Neural cell (in vitro differentiated cells): ENCODE measurements at regions not wholly inside any gene's neighbourhood (a gene's known extent, or its start where the extent isn't known, plus 50 kb on each side); places are given as distances from the start of the nearest gene placed in this dataset.

ENCODE experiments used
- H2AFZ ChIP-seq: fragments of 200-600, 300-800 bp; sonication (generic), shearing (Covaris generic); 2 replicates; pipeline ENCODE4 v1.6.0; 2014; ENCODE audit warnings: low read depth, mild to moderate bottlenecking, antibody characterized with exemption, low read length, moderate library complexity
- H3F3A ChIP-seq: fragments of 200-600 bp; shearing (Covaris generic); 2 replicates; pipeline ENCODE4 v1.6.1; 2016; ENCODE audit warnings: mild to moderate bottlenecking, moderate library complexity, mixed read lengths, antibody characterized with exemption, low read length; ENCODE audit not compliant: insufficient read depth, poor library complexity, severe bottlenecking
- H3K27ac ChIP-seq: fragments of 200-600, 300-800 bp; sonication (generic), shearing (Covaris generic); 2 replicates; pipeline ENCODE4 v1.5.1; 2014; ENCODE audit warnings: mild to moderate bottlenecking, low read length, moderate library complexity
- H3K27me3 ChIP-seq: fragments of 300-800, 200-600 bp; sonication (generic), shearing (Covaris generic); 2 replicates; pipeline ENCODE4 v1.6.0; 2014; ENCODE audit warnings: mild to moderate bottlenecking, low read depth, low read length, moderate library complexity; ENCODE audit not compliant: insufficient read depth
- H3K36me3 ChIP-seq: fragments of 300-800, 200-600 bp; sonication (generic), shearing (Covaris generic); 2 replicates; pipeline ENCODE4 v1.5.1; 2014; ENCODE audit warnings: mild to moderate bottlenecking, antibody characterized with exemption, low read length, moderate library complexity; ENCODE audit not compliant: insufficient read depth
- H3K4me2 ChIP-seq: fragments of 300-800, 200-600 bp; sonication (generic), shearing (Covaris generic); 2 replicates; pipeline ENCODE4 v1.6.0; 2014; ENCODE audit warnings: mild to moderate bottlenecking, low read length
- H3K4me3 ChIP-seq: fragments of 300-800, 200-600 bp; sonication (generic), shearing (Covaris generic); 2 replicates; pipeline ENCODE4 v1.5.1; 2014; ENCODE audit warnings: mild to moderate bottlenecking, low read length, moderate library complexity
- H3K79me2 ChIP-seq: fragments of 200-600 bp; shearing (Covaris generic); replicated peaks from 2 replicates; pipeline ENCODE4 v1.6.0; 2014; ENCODE audit warnings: mild to moderate bottlenecking, low read length, moderate library complexity; ENCODE audit not compliant: insufficient read depth
- H3K9ac ChIP-seq: fragments of 300-800, 200-600 bp; sonication (generic), shearing (Covaris generic); 2 replicates; pipeline ENCODE4 v1.6.1; 2016; ENCODE audit warnings: mild to moderate bottlenecking, low read length, mixed read lengths
- H3K9me2 ChIP-seq: fragments of 200-600 bp; shearing (Covaris generic); 2 replicates; pipeline ENCODE4 v1.6.1; 2016; ENCODE audit warnings: mild to moderate bottlenecking, low read length, mixed read lengths; ENCODE audit not compliant: insufficient read depth
- H3K9me3 ChIP-seq: fragments of 200-600, 300-800 bp; sonication (generic), shearing (Covaris generic); 2 replicates; pipeline ENCODE4 v1.6.1; 2016; ENCODE audit warnings: mild to moderate bottlenecking, mixed run types, low read length, moderate library complexity, mixed read lengths
- H4K20me1 ChIP-seq: fragments of 200-600 bp; shearing (Covaris generic); 2 replicates; pipeline ENCODE4 v1.6.1; 2016; ENCODE audit warnings: mild to moderate bottlenecking, mixed run types; ENCODE audit not compliant: insufficient read depth
- EP300 ChIP-seq: fragments of 450-650 bp; conservative IDR thresholded peaks from 2 replicates; pipeline ENCODE4 v1.6.1; 2014; ENCODE audit warnings: antibody characterized with exemption, mild to moderate bottlenecking, moderate library complexity; ENCODE audit not compliant: poor library complexity, severe bottlenecking
- EZH2 ChIP-seq: fragments of 200-600, 300-800 bp; shearing (Covaris generic), sonication (generic); IDR thresholded peaks from 2 replicates; pipeline ENCODE4 v1.6.1; 2014; ENCODE audit warnings: antibody characterized with exemption, low read length, borderline replicate concordance, mild to moderate bottlenecking; ENCODE audit not compliant: insufficient read depth, poor library complexity, severe bottlenecking
- MXI1 ChIP-seq: fragments of 450-650 bp; conservative IDR thresholded peaks from 2 replicates; pipeline ENCODE4 v1.6.1; 2014; ENCODE audit warnings: antibody characterized with exemption, mild to moderate bottlenecking; ENCODE audit not compliant: poor library complexity, severe bottlenecking
- POLR2AphosphoS5 ChIP-seq: IDR thresholded peaks from 2 replicates; pipeline ENCODE4 v1.6.1; 2012
- RAD21 ChIP-seq: fragments of 450-650 bp; conservative IDR thresholded peaks from 2 replicates; pipeline ENCODE4 v1.6.1; 2014; ENCODE audit warnings: antibody characterized with exemption, mild to moderate bottlenecking, moderate library complexity
- REST ChIP-seq: IDR thresholded peaks from 2 replicates; pipeline ENCODE4 v1.6.1; 2012; ENCODE audit warnings: borderline replicate concordance
- SMC3 ChIP-seq: fragments of 450-650 bp; conservative IDR thresholded peaks from 2 replicates; pipeline ENCODE4 v1.6.1; 2014; ENCODE audit warnings: antibody characterized with exemption, mild to moderate bottlenecking, moderate library complexity; ENCODE audit not compliant: poor library complexity
- TAF1 ChIP-seq: IDR thresholded peaks from 2 replicates; pipeline ENCODE4 v1.6.1; 2012; ENCODE audit warnings: low read depth
- TF ChIP-seq, protein P1 (sequence below): fragments of 450-650 bp; IDR thresholded peaks from 2 replicates; pipeline ENCODE4 v1.5.1; 2014; ENCODE audit warnings: antibody characterized with exemption, mild to moderate bottlenecking, moderate library complexity; ENCODE audit not compliant: poor library complexity, severe bottlenecking

DNA sequence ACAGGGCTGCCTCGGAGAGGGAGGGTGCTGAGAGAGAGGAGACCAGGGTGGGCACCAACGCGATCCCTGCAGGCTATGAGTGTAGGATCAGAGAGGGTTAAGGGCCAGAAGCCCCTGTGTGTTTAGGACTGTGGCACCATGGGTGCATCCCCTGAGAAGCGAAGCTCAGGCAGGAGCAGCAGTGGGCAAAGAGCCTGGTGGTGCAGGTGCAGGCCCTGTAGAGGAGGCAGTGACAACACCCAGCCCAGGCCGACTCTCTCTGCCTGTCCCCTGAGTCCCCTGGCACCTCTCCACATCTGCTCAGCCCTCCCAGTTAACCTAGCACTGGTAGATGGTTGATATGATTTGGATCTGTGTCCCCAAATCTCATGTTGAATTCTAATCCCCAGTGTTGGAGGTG, 139.8 kb downstream of the RNF152 start:
- Histone ChIP-seq H4K20me1 (no peaks in the 10 kb centered on the region), H3K9ac (no peak overlapping the region), H3K79me2 (no peaks in the 10 kb centered on the region), H3K9me2 (no peaks in the 10 kb centered on the region), H3F3A (no peaks in the 10 kb centered on the region), H3K27me3 (no peaks in the 10 kb centered on the region), H2AFZ (no peak overlapping the region), H3K27ac (no peak overlapping the region), H3K4me2 (no peak overlapping the region), H3K4me3 (no peak overlapping the region), H3K9me3 (no peaks in the 10 kb centered on the region), H3K36me3 (no peaks in the 10 kb centered on the region)
- no peak for TF ChIP-seq SMC3
- TF ChIP-seq POLR2AphosphoS5: no peak
- no peak for TF ChIP-seq EZH2
- TF ChIP-seq MXI1: no peak
- no peak for TF ChIP-seq RAD21
- no peak for TF ChIP-seq TAF1
- no peak for TF ChIP-seq REST
- no peak for TF ChIP-seq EP300
- TF ChIP-seq, protein P1, sequence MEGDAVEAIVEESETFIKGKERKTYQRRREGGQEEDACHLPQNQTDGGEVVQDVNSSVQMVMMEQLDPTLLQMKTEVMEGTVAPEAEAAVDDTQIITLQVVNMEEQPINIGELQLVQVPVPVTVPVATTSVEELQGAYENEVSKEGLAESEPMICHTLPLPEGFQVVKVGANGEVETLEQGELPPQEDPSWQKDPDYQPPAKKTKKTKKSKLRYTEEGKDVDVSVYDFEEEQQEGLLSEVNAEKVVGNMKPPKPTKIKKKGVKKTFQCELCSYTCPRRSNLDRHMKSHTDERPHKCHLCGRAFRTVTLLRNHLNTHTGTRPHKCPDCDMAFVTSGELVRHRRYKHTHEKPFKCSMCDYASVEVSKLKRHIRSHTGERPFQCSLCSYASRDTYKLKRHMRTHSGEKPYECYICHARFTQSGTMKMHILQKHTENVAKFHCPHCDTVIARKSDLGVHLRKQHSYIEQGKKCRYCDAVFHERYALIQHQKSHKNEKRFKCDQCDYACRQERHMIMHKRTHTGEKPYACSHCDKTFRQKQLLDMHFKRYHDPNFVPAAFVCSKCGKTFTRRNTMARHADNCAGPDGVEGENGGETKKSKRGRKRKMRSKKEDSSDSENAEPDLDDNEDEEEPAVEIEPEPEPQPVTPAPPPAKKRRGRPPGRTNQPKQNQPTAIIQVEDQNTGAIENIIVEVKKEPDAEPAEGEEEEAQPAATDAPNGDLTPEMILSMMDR: no peak

DNA sequence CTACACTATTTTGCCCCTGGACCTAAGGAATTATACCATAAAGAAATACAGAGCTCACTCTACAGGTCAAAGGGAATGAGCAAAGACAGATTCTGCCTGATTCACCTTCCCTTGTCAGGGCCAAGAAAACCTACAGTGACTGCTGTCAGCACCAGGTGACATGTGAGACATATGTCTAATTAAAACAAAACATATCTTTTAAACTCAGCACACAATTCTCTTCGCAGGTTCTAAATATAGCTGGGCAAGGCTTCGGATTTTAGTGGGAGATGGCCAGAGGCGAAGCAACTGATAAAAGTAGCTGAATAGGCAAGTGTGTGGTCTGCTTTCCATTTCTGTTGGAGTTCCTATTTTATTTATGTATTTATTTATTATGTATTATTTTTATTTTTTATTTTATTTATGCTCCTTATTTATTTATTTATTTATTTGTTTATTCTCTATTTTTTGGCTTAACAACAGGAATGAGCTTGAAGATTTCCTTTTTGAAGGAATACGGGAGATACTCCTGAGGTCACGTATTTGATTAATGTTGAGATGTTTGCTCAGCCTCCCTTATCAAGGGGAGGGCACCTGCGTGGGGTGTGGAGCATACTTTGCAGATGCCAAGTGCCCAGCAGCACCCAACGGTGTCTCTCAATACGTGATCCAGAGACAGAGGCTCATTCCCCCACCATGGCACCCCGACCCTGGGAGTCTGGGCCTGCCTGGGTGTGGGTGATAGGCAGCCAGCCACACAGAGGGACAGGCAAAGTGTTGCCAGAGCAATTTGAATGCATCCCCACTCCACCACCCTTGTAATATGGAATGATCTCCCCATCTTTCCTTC, 141.8 kb downstream of the RNF152 start:
- Histone ChIP-seq H4K20me1 (no peaks in the 10 kb centered on the region), H3K9me3 (no peaks in the 10 kb centered on the region), H3K4me3 (no peak overlapping the region), H3F3A (no peaks in the 10 kb centered on the region), H3K79me2 (no peaks in the 10 kb centered on the region), H2AFZ (no peak overlapping the region), H3K9me2 (no peaks in the 10 kb centered on the region), H3K9ac (no peak overlapping the region), H3K27me3 (no peaks in the 10 kb centered on the region), H3K36me3 (no peaks in the 10 kb centered on the region), H3K4me2 (no peak overlapping the region), H3K27ac (no peak overlapping the region)
- peak; percentile 21 for TF ChIP-seq POLR2AphosphoS5
- no peak for TF ChIP-seq SMC3
- TF ChIP-seq EZH2: no peak
- TF ChIP-seq EP300: peak; percentile 33
- TF ChIP-seq MXI1: no peak
- no peak for TF ChIP-seq RAD21
